ENCODE measurements at regions not wholly inside any gene's neighbourhood (a gene's known extent, or its start where the extent isn't known, plus 50 kb on each side); places are given as distances from the start of the nearest gene placed in this dataset.

DNA sequence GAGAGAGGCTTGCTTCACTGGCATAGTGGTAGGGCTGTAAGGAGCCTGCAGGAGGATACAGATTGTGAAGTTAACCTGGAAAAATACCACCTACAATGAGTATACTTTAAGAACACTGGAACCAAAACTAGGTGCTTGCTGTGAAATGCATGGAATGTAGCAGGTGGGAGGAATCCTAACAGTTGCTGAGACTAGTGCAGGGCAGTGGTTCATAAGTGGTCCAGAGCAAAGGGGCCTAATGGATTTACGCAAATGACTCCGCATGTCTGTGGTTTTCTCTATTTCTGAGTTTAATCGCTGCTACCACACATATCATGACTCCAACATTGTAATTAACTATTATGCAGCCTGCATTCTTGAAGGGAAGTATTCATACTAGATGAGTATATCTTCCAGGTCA, 218.4 kb downstream of the CHRM2 start:
- TF ChIP-seq CTCF (IDR thresholded peaks at IDR 0.05) (no peak), POLR2A (IDR thresholded peaks at IDR 0.05) (no peak)

All from lower leg skin (tissue), 3 donors.